DOHH2 (cell line): ENCODE measurements at regions not wholly inside any gene's neighbourhood (a gene's known extent, or its start where the extent isn't known, plus 50 kb on each side); places are given as distances from the start of the nearest gene placed in this dataset.

ENCODE experiments used
- H3F3A ChIP-seq: fragments of 200-600 bp; sonication (generic), shearing (Covaris generic); 2 replicates; pipeline ENCODE4 v1.6.0; 2016; ENCODE audit warnings: antibody characterized with exemption, mild to moderate bottlenecking; ENCODE audit not compliant: control insufficient read depth, insufficient read depth
- H3K27ac ChIP-seq: fragments of 200-600 bp; sonication (generic); 2 replicates; pipeline ENCODE4 v1.5.1; 2014; ENCODE audit warnings: low read depth, mild to moderate bottlenecking, low read length, moderate library complexity
- H3K27me3 ChIP-seq: fragments of 200-600 bp; sonication (generic); 2 replicates; pipeline ENCODE4 v1.6.1; 2014; ENCODE audit warnings: mild to moderate bottlenecking, low read length, mixed read lengths; ENCODE audit not compliant: control insufficient read depth
- H3K36me3 ChIP-seq: fragments of 200-600 bp; sonication (generic); 2 replicates; pipeline ENCODE4 v1.6.1; 2014; ENCODE audit warnings: mild to moderate bottlenecking, low read length, moderate library complexity, mixed read lengths; ENCODE audit not compliant: control insufficient read depth
- H3K4me1 ChIP-seq: fragments of 200-600 bp; sonication (generic); 2 replicates; pipeline ENCODE4 v1.6.1; 2014; ENCODE audit warnings: mild to moderate bottlenecking, low read length, mixed read lengths; ENCODE audit not compliant: control insufficient read depth
- H3K4me2 ChIP-seq: fragments of 200-600 bp; sonication (generic); 2 replicates; pipeline ENCODE4 v1.6.0; 2014; ENCODE audit warnings: mild to moderate bottlenecking, low read length, moderate library complexity
- H3K4me3 ChIP-seq: fragments of 200-600 bp; sonication (generic); 2 replicates; pipeline ENCODE4 v1.5.1; 2014; ENCODE audit warnings: mild to moderate bottlenecking, low read length, mixed read lengths
- H3K79me2 ChIP-seq: fragments of 200-600 bp; sonication (generic); 2 replicates; pipeline ENCODE4 v1.6.1; 2014; ENCODE audit warnings: mild to moderate bottlenecking, low read length, mixed read lengths; ENCODE audit not compliant: control insufficient read depth
- H3K9me2 ChIP-seq: fragments of 200-600 bp; sonication (generic); replicated peaks from 2 replicates; pipeline ENCODE4 v1.6.1; 2014; ENCODE audit warnings: mild to moderate bottlenecking, low read length, mixed read lengths; ENCODE audit not compliant: control insufficient read depth
- H3K9me3 ChIP-seq: fragments of 200-600 bp; sonication (generic); 2 replicates; pipeline ENCODE4 v1.6.1; 2014; ENCODE audit warnings: antibody characterized with exemption, low read length, mixed read lengths; ENCODE audit not compliant: control insufficient read depth, insufficient read depth
- H4K20me1 ChIP-seq: fragments of 200-600 bp; sonication (generic); 2 replicates; pipeline ENCODE4 v1.6.0; 2014; ENCODE audit warnings: low read depth, mild to moderate bottlenecking, antibody characterized with exemption, low read length, moderate library complexity; ENCODE audit not compliant: control insufficient read depth, insufficient read depth
- CTCF ChIP-seq: fragments of 200-600 bp; sonication (generic); IDR thresholded peaks from one replicate; pipeline ENCODE4 v1.5.1; 2014; ENCODE audit warnings: antibody characterized with exemption, mild to moderate bottlenecking, low read depth, low read length; ENCODE audit not compliant: poor library complexity, severe bottlenecking
- EZH2phosphoT487 ChIP-seq: fragments of 200-600 bp; sonication (generic); IDR thresholded peaks from 2 replicates; pipeline ENCODE4 v1.6.1; 2017; ENCODE audit warnings: borderline replicate concordance, mild to moderate bottlenecking, antibody characterized with exemption, low read length, moderate library complexity, mixed read lengths

DNA sequence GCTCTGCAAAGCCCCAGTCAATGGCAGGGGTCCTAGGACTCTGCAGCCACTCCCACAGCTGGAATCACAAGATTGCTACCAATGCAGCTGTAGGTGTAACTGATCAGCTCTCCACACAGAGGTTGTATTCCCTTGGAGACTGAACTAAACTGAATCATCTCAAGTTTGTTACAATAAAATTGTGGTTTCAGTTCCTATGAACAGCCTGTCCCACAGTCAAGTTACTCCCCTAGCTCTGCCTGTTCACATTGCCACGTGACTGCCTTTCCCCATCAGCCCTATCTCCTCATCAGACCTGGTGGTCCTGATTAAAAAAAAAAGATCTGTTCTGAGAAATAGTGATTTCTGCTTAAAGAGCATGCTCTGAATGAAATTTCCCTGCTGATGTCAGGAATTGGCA lies 287.9 kb upstream of the NBEA start:
- Histone ChIP-seq H4K20me1 (no peaks in the 10 kb centered on the region), H3K9me2 (no peaks in the 10 kb centered on the region), H3K4me1 (no peaks in the 10 kb centered on the region), H3F3A (no peaks in the 10 kb centered on the region), H3K79me2 (no peaks in the 10 kb centered on the region), H3K4me3 (no peak overlapping the region), H3K4me2 (no peak overlapping the region), H3K9me3 (no peaks in the 10 kb centered on the region), H3K27me3 (no peaks in the 10 kb centered on the region), H3K36me3 (no peaks in the 10 kb centered on the region), H3K27ac (no peak overlapping the region)
- TF ChIP-seq CTCF = no peak
- TF ChIP-seq EZH2phosphoT487 = no peak

DNA sequence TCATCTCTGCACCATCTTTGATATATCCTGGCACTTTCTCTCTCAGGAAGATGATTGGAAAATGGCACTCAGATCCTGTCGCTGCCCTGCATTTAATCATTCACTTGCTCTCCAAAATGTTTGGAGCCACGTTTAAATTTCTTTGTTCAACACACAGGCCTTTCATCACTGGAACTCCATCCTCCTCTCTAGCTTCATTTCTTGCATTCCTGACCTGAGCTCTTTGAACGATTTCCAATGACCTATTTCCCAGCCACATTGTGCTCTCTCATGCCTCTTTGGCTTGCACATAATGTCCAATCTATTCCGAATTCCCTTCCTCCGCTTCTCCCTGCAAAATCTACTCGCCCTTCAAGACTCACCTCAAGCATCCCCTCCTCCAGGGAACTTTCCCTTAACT lies 287.4 kb upstream of the NBEA start:
- H3K27me3 ChIP-seq = no peaks in the 10 kb centered on the region
- no peaks in the 10 kb centered on the region for H3F3A ChIP-seq
- H3K4me2 ChIP-seq = no peak overlapping the region
- H3K79me2 ChIP-seq = no peaks in the 10 kb centered on the region
- no peak overlapping the region for H3K4me3 ChIP-seq
- H3K27ac ChIP-seq = no peak overlapping the region
- H3K4me1 ChIP-seq = no peaks in the 10 kb centered on the region
- TF ChIP-seq CTCF (no peak), EZH2phosphoT487 (no peak)
- no peaks in the 10 kb centered on the region for H3K36me3 ChIP-seq
- no peaks in the 10 kb centered on the region for H4K20me1 ChIP-seq
- H3K9me3 ChIP-seq = no peaks in the 10 kb centered on the region
- H3K9me2 ChIP-seq = no peaks in the 10 kb centered on the region

- H3K27ac ChIP-seq = no peak overlapping the region
- no peaks in the 10 kb centered on the region for H3K9me2 ChIP-seq
- no peak for TF ChIP-seq EZH2phosphoT487
- TF ChIP-seq CTCF = no peak
- no peaks in the 10 kb centered on the region for H3K4me1 ChIP-seq
- no peaks in the 10 kb centered on the region for H3K79me2 ChIP-seq
- no peaks in the 10 kb centered on the region for H3K27me3 ChIP-seq
- no peak overlapping the region for H3K4me3 ChIP-seq
- no peaks in the 10 kb centered on the region for H3K36me3 ChIP-seq
- no peaks in the 10 kb centered on the region for H4K20me1 ChIP-seq
- H3F3A ChIP-seq = no peaks in the 10 kb centered on the region
- H3K9me3 ChIP-seq = no peaks in the 10 kb centered on the region
- no peak overlapping the region for H3K4me2 ChIP-seq
Measured at GRCh38 chr13:34655554-34655953, 286.5 kb upstream of the NBEA start.

GRCh38 chr13:34657716-34658115 lies 284.4 kb upstream of the NBEA start:
- Histone ChIP-seq H3F3A (no peaks in the 10 kb centered on the region), H3K36me3 (no peaks in the 10 kb centered on the region), H3K9me3 (no peaks in the 10 kb centered on the region), H3K4me3 (no peak overlapping the region), H3K9me2 (no peaks in the 10 kb centered on the region), H3K27me3 (no peaks in the 10 kb centered on the region), H3K4me2 (no peak overlapping the region), H3K79me2 (no peaks in the 10 kb centered on the region), H3K4me1 (no peaks in the 10 kb centered on the region), H3K27ac (no peak overlapping the region), H4K20me1 (no peaks in the 10 kb centered on the region)
- TF ChIP-seq CTCF (no peak), EZH2phosphoT487 (no peak)
